Right lobe of liver (tissue), 6 donors: ENCODE measurements at regions not wholly inside any gene's neighbourhood (a gene's known extent, or its start where the extent isn't known, plus 50 kb on each side); places are given as distances from the start of the nearest gene placed in this dataset.
A peak's percentile ranks its signal among the peaks of the same experiment; 100 is the strongest.

ENCODE experiments used
- ATAC-seq, 4 donors: fragments of 200-7000 bp; cut with Tn5 transposase; one replicate each; pipeline ENCODE4 v1.9.1; 2020; ENCODE audit warnings: mild to moderate bottlenecking in 4 of 4, moderate library complexity in 4 of 4
- DNase-seq, 3 donors: peaks; one replicate each; pipeline ENCODE4 v3.0.0-alpha.2; 2020
- H3K27ac ChIP-seq, 3 donors: fragments of 200-600 bp; one replicate each; pipeline ENCODE4 v1.8.0; 2022
- H3K27me3 ChIP-seq, 2 donors: fragments of 200-600 bp; one replicate each; pipeline ENCODE4 v1.8.0; 2022
- H3K36me3 ChIP-seq, 4 donors: fragments of 200-600 bp; sonication (generic) in 1 of 4; one replicate each; pipeline versions ENCODE4 v1.5.1 to v1.8.0; 2017 to 2022; ENCODE audit warnings: control low read depth in 1 of 4
- H3K4me1 ChIP-seq, 4 donors: fragments of 200-600 bp; sonication (generic) in 1 of 4; one replicate each; pipeline versions ENCODE4 v1.5.1 to v1.8.0; 2017 to 2022; ENCODE audit warnings: control low read depth in 1 of 4
- H3K4me3 ChIP-seq, 3 donors: fragments of 200-600 bp; one replicate each; pipeline ENCODE4 v1.8.0; 2022
- H3K9me3 ChIP-seq, 4 donors: fragments of 200-600 bp; sonication (generic) in 1 of 4; one replicate each; pipeline versions ENCODE4 v1.5.1 to v1.8.0; 2017 to 2022; ENCODE audit warnings: control low read depth in 1 of 4
- POLR2A ChIP-seq: fragments of 450-650 bp; IDR thresholded peaks from one replicate; pipeline ENCODE4 v1.6.1; 2017; ENCODE audit warnings: antibody characterized with exemption, mild to moderate bottlenecking
- WGBS: methylation state at CpG from one replicate; pipeline ENCODE4 v1.1.6; 2018; ENCODE audit warnings: low coverage, low lambda C conversion rate; ENCODE audit not compliant: insufficient coverage; ENCODE audit errors: missing lambda C conversion rate; 5-methylcytosine and 5-hydroxymethylcytosine counted together
- intact Hi-C, 2 donors: fragments of 100-400 bp; cut with DNase I; formaldehyde crosslinking; loops; one replicate each; pipeline versions ENCODE4 v1.11.2 to v1.14.1; 2022
- TF ChIP-seq, protein P1 (sequence below), 4 donors: fragments of 200-600 bp in 3 of 4; fragments of 450-650 bp in 1 of 4; IDR thresholded peaks; one replicate each; pipeline versions ENCODE4 v1.5.1 to v1.8.0; 2016 to 2022; ENCODE audit warnings: antibody characterized with exemption in 4 of 4, mild to moderate bottlenecking in 2 of 4
- donor health status: DM: no; HTN: yes; CAD: no.
- donor health status: DM: no; HTN: no; CAD: no.
- donor health status: DM: no; HTN: no; CAD: no.
- donor health status: DM: no; HTN: yes; CAD: no.
- donor health status: DM: no; HTN: yes; CAD: no.

DNA sequence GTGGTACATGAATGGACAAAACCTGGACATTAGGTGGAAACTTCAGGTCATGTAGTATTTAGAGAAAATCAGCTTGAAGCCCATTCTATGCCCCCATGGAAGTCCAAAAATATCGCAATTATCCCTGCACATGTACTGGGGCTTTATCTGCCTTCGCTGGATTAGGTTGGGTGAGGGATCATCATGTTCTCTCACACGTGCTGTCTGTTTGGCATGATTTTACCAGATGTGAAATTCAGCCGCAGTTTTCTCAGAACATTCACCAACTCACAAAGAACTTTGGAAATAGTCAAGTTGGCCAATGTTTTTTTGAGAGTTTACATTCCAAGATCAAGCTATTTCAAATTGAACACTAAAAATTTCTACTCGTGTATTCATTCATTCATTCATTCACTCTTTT lies 459.8 kb upstream of the CITED2 start:
- 25% methylated on average over 4 of the region's 5 CpGs for WGBS
- H3K27me3 ChIP-seq: no peaks in the 10 kb centered on the region
- TF ChIP-seq, protein P1, sequence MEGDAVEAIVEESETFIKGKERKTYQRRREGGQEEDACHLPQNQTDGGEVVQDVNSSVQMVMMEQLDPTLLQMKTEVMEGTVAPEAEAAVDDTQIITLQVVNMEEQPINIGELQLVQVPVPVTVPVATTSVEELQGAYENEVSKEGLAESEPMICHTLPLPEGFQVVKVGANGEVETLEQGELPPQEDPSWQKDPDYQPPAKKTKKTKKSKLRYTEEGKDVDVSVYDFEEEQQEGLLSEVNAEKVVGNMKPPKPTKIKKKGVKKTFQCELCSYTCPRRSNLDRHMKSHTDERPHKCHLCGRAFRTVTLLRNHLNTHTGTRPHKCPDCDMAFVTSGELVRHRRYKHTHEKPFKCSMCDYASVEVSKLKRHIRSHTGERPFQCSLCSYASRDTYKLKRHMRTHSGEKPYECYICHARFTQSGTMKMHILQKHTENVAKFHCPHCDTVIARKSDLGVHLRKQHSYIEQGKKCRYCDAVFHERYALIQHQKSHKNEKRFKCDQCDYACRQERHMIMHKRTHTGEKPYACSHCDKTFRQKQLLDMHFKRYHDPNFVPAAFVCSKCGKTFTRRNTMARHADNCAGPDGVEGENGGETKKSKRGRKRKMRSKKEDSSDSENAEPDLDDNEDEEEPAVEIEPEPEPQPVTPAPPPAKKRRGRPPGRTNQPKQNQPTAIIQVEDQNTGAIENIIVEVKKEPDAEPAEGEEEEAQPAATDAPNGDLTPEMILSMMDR (IDR thresholded peaks at IDR 0.05): no peak
- no peak for TF ChIP-seq POLR2A
- H3K4me1 ChIP-seq: peaks cover 0 to 24% (median 4%) of the 10 kb centered on the region in 4 donors
- H3K36me3 ChIP-seq: no peaks in the 10 kb centered on the region
- peak overlapping the region in 2 of 3 donors; percentile 46 to 64 for H3K27ac ChIP-seq
- DNase-seq (peak in 1 of 3 donors; percentile 63), ATAC-seq (peak; percentile 58 to 75 (median 65))
- no peak overlapping the region for H3K4me3 ChIP-seq
- intact Hi-C loops: loop anchor here in 1 of 2 donors (10.0 kb wide), 1 partner anchor 459 kb away; the partner anchor contains the start of gene CITED2
- no peaks in the 10 kb centered on the region for H3K9me3 ChIP-seq

DNA sequence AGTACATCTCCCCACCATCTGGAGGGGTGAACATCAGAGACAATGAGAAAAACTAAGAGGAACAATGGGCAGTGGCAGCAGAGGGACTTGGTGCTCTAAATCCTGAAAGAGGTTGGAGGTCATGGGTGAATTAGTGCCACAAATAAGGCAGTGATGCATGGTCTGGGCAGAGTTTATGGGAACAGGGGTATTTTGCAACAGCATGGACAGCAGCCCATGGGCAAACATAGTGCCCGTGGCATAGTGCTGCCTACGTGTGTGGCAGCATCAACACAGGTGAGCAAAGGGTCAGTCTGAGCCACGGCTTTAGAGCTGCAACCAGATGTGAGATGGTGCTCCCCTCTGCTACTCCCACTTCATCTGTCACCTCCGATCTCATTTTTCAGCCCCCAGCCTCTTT lies 459.1 kb upstream of the CITED2 start:
- WGBS: 34% methylated on average over 2 of the region's 4 CpGs
- peak overlapping the region; percentile 40 to 64 (median 41) for H3K27ac ChIP-seq
- H3K9me3 ChIP-seq: no peaks in the 10 kb centered on the region
- no peaks in the 10 kb centered on the region for H3K27me3 ChIP-seq
- no peaks in the 10 kb centered on the region for H3K36me3 ChIP-seq
- TF ChIP-seq, protein P1 (IDR thresholded peaks at IDR 0.05): no peak
- peak; percentile 45 for TF ChIP-seq POLR2A
- ATAC-seq (peak; percentile 95 to 99 (median 98)), DNase-seq (peak; percentile 85 to 93 (median 87))
- intact Hi-C loops: loop anchor here in 1 of 2 donors (10.0 kb wide), 1 partner anchor 459 kb away; the partner anchor contains the start of gene CITED2
- no peak overlapping the region for H3K4me3 ChIP-seq
- H3K4me1 ChIP-seq: peaks cover 0 to 24% (median 4%) of the 10 kb centered on the region in 4 donors

DNA sequence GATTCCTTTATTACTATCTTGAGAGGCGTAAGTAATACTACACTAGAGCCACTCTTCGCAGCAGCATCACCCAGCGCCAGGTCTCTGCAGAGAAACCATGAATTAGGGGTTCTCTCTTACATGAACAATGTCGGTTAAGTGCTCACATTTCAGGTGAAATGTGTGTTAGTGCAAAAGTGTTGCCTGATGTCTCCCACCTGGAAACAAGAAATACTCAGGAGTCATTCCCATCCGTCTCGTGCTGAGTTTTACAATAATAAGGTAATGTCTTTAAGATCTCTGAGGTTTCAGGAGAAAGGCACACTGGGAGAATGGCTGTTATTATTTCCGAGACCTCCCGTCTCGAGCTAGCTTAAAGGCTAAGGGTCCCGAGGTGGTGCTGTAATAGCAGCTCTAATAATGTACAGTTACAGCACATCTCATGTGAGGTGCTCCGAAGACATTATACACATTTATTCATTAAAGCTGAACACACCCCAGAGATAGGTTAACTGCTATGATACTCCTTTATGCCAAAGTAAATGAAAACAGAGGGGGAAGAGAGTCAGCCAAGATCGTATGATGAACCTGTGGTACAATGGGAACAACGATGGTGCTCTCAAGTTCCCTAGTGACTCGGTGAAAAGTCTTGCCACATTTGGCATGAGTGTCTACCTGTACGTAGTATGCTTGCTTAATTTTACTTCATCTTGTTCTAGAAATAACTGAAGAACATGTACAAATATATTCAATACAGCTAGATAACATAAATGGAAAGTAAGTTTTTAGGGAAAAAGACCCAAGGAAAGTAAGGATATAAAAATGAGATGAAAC lies 458.3 kb upstream of the CITED2 start:
- no peaks in the 10 kb centered on the region for H3K36me3 ChIP-seq
- no peaks in the 10 kb centered on the region for H3K9me3 ChIP-seq
- H3K27ac ChIP-seq: peak overlapping the region; percentile 40 to 64 (median 41)
- H3K4me1 ChIP-seq: peaks cover 0 to 24% (median 4%) of the 10 kb centered on the region in 4 donors
- DNase-seq (no peak), ATAC-seq (no peak)
- 79% methylated on average over 15 of the region's 15 CpGs for WGBS
- no peak overlapping the region for H3K4me3 ChIP-seq
- TF ChIP-seq, protein P1 (IDR thresholded peaks at IDR 0.05): no peak
- no peak for TF ChIP-seq POLR2A
- intact Hi-C loops: loop anchor here in 1 of 2 donors (10.0 kb wide), 1 partner anchor 458 kb away; the partner anchor contains the start of gene CITED2
- no peaks in the 10 kb centered on the region for H3K27me3 ChIP-seq

DNA sequence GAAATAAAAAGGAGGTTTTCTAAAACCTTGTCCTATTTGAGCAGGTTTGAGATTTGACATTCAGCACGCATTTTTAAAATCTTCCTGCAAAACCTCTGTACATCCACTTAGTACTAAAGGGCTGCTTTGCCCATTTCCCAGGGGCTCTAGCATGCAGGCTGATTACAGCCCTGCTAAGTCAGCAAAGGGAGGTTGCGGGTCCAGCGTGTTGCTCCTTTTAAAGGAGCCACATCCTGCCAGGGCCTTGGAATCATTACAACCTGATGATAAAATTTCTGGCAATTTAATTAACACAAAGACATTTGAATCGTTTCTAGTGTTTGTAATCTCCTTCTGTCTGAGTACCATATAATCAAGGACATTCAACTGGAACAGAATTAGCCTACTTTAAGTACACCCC lies 455.1 kb upstream of the CITED2 start:
- Histone ChIP-seq H3K36me3 (no peaks in the 10 kb centered on the region), H3K27me3 (no peaks in the 10 kb centered on the region), H3K9me3 (no peaks in the 10 kb centered on the region), H3K4me3 (no peak overlapping the region), H3K27ac (no peak overlapping the region), H3K4me1 (peaks cover 0 to 22% (median 3%) of the 10 kb centered on the region in 4 donors)
- intact Hi-C loops: no loop called here
- DNase-seq: no peak
- ATAC-seq: no peak
- TF ChIP-seq, protein P1 (IDR thresholded peaks at IDR 0.05): no peak
- no peak for TF ChIP-seq POLR2A
- 37% methylated on average over 4 of the region's 4 CpGs for WGBS
